Pons (tissue), 1 donor: ENCODE measurements at regions not wholly inside any gene's neighbourhood (a gene's known extent, or its start where the extent isn't known, plus 50 kb on each side); places are given as distances from the start of the nearest gene placed in this dataset.

ENCODE experiments used
- DNase-seq: peaks from one replicate; pipeline ENCODE4 v3.0.0-alpha.2; 2016; ENCODE audit warnings: low spot score

DNA sequence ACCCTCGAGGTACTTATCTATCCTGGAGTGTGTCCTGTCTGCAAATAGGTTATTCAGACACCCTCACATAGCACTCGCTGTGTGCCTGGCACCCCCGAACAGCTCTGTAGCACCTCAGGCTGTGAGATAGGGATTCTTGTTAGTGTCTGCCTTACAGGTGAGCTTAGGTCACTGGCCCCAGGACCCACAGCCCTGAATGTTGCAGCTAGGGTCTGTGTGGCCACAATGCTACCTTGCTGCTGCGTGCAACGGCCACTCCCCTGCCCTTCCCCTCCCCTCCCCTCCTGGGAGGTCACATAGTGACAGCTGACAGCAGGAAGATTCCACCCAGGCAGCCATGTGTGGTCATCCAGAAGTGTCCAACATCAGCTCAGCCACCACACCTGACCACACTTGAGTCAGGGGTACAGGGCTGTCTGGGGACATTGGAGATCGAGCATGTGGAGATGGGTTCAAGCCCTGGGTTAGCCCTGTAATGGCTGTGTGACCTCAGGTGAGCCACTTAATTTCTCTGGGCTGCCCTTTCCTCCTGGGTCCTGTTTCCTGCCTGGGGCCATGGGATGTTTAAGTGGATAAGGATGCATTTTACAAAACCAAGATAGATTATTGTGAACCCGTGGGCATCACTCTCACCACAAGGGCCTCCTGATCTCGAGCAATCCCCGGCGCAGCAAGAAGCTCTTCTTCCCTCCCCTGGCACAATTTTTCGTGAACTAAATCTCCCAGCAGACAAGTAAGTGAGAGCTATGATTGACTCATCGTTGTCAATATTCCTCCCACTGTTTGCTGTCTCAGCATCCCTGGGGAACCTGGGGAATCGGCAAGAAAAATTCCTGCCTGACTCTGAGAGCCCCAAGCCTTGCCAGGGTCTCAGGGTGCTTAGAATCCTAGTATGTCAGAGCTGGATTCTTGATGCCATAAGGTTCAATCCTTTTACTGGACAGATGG lies 208.7 kb downstream of the PTPRU start:
- DNase-seq = no peak

DNA sequence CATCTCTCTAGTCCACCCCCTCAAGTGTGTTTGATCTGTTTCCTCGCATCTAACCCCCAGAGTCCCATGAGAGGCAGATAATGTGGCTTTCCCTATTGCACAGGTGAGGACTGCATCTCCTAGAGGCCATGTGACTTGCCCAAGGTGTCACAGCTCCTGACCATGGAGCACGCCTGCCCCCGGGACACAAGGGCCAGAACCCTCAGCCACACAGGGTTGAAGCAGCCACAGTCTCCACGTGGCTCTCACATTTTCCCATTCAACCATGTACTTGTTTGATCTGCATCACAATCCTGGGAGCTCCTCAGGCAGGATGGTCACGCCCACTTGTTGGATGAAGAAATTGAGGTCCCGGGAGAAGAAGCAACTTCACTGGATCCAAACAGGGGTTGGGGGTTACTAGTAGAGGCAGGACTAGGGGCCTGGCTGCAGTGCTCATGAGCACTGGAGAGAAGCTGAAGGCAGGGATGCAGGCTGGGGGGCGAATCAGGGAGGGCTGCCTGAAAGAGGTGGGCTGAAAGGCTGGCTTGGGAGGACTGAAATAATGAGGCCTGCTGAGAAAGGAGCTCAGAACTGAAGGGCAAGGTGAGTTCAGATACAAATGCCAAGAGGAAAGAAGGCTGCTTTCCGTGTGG lies 207.9 kb downstream of the PTPRU start:
- DNase-seq = no peak

DNA sequence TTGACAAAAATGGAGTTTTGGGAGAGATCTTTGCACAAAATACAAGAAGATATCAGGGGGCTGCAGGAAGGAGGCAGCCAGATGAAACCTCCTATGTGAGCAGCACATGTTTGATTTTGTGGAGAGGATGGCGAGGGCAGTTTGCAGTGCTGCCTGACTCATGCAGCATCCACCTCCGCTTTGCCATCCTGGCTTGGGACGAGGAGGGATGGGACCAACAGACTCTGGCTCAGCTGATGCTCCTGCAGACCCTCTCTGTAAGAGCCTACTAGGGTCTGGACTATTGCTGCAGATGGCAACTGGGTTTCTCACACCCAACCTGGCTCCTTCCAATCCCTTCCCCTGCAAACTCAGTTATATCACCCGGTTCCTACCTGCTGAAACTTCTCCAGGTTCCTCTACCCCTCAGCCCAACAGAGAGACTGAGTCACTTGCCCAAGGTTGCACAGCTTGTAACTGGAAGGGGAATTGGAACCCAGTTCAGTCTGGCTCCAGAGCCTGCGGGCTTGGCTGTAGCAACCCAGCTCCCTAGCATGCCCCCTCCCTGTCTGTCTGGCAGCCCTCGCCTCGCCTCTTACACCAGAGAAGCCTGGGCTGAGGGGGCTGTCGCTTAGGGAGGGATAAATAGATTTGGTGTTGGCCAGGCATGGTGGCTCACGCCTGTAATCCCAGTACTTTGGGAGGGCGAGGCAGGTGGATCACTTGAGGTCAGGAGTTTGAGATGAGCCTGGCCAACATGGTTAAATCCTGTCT lies 205.8 kb downstream of the PTPRU start:
- DNase-seq = no peak

DNA sequence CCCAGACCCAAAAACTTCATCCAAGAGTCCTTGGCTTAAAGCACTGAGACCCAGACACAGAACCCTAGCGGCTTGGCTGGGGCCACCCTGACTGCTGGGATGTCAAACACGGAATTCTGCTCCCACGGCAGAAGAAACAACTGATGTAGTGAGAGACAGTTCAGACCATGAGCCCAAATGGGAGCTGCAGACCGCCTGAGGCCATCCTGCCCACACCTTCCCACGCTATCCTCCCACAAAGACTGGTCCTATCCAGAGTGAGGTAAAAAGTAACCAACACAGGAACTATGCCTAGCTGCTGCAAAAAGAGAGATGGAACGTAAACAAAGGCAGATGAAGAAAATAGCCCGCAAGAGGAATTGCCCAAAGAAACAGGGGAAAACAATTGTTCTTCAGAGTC lies 203.3 kb downstream of the PTPRU start:
- no peak for DNase-seq

DNA sequence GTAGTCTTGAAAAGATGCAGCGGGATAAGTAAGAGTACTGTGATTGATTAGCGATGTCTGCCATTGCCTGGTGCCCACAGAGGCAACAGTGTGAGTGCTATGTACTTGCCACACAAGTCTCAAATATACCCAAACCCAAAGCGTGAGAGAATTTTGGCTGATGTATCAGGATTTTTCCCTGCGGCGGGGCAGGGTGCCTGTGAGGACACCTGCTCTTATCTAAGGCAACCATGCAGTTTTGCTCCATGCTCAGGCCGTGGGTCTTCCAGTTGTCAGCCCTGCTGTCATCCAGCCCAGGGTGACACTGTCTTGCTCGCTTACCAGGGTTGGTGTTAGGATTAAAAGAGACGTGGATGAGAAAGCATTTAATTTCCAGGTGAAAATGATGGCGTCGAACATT lies 202.7 kb downstream of the PTPRU start:
- DNase-seq = no peak

DNA sequence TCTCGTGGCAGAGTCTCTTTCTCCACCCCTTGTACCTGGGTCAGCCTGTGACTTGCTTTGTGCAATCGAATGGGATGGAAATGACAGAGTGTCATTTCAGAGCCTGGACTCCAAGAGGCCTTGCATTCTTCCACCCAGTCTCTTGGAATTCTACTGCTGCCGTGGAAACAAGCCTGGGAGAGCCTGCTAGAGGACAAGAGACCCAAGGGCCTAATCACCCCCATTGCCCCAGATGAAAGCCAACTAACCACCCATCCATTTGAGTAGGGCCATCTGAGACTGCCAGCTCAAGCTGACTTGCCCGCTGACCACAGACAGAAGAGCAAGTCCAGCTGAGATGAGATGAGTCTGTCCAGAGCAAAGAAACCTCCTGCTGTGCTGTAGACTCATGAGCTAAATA lies 201.6 kb downstream of the PTPRU start:
- DNase-seq = no peak

DNA sequence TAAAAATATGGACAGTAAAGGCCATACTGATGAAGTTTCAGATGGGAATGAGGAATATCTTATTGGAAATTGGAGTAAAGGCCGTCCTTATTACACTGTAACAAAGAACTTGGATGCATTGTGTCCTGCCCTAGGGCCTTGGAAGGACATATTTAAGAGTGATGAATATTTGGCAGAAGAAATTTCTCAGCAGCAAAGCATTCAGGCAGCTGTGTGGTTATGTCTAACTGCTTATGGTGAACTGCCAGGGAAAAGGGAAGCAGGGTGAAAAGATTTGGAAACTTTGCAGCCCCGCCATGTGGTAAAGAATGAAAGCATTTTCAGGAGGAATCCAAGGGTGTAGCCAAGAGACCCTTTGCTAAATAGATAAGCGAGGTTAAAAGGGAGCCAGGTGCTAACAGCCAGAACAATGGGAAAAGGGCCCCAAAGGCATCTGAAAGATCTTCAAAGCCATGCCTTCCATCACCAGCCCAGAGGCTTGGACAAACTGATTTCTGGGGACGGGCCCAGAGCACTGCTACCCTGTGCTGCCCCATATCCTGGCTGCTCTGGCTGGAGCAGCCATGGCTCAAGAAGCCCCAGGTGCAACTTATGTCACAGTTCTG lies 200.0 kb downstream of the PTPRU start:
- no peak for DNase-seq

DNA sequence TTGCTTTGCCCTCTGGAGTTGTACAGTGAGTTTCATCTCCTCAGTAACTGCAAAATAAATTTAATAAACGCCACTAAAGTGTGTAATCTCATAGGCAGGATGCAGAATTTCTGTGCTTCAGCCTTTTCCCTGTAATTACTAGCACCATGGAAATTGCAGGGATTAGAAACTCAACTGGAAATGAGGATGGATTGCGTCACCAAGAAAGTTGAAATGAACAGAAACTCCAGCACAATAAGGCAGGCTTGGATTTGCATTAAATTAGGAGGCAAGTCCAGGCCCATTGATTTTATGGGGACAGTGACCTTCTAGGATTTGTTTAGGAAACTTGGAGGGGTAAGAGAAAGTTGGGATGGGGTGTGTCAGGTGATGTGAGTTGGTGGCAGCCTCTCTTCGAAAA lies 197.5 kb downstream of the PTPRU start:
- no peak for DNase-seq

DNA sequence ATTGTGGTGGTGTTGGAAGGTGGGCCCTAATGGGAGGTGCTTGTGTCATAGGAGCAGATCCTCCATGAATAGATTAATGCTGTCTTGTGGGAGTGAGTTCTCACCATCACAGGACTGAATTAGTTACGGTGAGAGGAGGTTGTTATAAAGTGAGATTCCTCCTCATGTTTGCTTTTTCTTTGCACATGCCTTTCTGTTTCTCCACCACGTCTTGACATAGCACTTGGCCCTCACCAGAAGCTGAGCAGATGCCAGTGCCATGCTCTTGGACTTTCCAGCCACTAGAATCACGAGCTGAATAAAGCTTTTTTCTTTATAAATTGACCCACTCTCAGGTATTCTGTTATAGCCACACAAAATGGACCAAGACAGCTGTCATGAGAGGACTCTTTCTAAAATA lies 194.8 kb downstream of the PTPRU start:
- no peak for DNase-seq

DNA sequence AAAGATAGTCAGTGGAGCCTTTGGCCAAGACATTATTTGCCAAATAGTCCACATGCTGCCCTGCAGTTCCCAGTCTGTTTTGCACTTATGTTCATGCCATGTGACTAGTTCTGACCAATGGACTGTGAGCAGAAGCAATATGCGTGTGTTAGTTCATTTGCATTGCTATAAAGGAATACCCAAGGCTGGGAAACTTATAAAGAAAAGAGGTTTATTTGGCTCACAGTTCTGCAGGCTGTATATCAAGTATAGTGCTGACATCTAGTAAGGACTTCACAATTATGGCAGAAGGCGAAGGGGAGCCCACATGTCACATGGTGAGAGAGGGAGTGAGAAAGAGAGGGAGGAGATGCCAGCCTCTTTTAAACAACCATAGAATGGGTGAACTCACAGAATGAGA lies 193.3 kb downstream of the PTPRU start:
- DNase-seq = no peak

DNA sequence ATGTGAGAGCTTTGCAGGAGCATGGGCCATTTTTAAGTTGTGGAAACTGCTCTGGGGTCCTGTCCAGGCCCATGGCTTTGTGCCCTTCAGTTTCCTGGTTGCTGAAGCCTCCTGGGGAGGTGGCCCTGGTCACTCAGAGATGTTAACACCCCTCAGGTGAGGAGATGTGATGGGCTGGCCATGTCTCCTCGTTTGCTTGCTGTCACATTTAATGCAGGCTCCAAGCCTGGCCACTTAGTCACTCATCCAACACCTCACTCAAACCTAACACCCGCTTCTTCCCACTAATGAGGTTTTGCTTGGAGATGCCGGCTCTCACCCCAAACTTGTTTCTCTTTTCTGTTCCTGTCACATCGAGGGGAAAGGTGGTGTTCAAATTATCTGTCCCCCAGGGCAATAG lies 192.7 kb downstream of the PTPRU start:
- no peak for DNase-seq

DNA sequence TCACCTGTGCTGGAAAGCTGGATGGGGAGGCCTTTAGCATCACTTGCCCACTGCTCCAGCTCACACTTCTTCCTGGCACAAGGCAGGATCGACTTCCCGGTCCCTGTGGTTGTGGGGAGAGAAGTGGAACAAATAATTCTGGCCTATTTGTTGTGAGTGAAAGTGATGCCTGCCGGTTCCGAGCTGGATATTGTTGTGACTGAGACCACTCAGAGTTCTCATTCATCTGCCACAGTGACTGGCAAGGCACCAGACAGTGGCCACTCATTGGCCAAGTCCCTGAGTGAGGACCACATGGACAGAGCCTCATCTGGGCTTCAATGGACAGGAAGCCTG lies 191.9 kb downstream of the PTPRU start:
- no peak for DNase-seq

DNA sequence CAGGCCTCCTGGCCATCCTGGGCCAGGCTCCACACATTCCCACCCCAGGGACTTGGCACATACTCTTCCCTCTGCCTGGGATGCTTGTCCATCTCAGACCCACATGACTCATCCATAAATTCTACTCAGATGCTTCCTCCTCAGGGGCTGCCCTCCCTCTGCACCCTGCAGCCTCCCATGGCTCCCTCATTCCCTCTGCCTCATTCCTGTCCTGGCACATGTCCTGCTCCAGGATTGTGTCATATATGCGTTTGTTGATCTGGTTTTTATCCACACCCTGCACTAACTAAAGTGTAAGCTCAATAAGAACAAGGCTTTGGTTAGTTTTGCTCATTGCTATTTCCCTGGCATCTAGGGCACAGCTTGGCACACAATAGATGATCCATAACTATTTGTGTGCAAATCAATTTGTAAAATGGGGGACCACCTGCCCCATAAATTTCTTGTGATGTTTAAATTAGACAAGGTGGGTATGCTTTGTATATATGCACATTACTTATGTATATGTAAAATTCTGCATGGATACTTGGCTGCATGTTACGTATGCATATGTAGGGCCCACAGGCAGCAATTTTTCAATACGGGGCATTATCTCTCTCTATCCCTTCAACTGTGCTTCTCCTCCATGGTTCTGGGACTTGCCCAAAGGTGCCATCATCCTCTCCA lies 191.4 kb downstream of the PTPRU start:
- DNase-seq = no peak

DNA sequence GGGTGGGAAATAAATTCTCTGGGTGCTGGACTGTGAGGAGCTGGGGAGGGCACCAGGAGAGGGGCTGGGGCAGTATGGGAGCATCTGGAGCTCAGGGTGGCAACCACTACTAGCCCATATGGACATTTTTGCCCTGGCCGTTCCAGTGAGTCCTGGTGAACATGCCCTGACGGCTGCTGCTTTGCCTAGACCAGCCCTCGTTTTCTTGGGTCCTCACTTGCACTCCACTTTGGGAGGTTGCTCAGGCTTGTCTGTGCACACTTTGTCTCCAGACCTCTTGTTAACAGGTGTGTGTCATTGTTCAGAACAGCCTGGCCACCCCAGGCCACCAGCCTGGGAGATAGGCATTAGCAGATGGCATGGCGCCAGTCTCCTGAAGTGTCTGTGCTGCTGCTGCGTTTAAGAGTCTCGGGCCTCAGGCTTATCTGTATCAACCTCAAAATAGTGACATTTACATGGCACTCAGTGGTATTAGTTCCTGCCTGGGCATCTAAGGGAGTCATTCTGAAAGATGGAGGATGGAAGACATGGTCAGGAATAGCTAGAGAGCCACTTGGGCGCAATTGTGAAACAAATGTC lies 190.5 kb downstream of the PTPRU start:
- DNase-seq = no peak

DNA sequence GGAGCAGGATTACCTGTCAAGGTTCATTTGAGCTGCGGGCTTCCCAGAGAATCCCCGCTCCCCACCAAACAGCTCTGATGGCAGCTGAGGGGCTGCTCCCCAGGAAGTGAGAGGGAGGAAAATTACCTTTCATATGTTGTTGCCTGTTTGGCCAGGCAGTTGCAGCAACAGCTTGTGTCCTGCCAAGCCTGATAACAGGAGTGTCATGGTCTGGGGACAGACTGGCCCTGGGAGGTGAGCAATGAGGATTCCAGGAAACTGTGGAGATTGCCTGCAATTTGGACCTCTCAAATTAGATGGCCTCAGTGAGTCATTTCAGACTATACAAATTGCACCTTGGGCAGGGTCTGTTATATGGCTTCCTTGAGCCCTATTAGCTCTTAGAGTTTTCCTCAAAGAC lies 189.3 kb downstream of the PTPRU start:
- no peak for DNase-seq

DNA sequence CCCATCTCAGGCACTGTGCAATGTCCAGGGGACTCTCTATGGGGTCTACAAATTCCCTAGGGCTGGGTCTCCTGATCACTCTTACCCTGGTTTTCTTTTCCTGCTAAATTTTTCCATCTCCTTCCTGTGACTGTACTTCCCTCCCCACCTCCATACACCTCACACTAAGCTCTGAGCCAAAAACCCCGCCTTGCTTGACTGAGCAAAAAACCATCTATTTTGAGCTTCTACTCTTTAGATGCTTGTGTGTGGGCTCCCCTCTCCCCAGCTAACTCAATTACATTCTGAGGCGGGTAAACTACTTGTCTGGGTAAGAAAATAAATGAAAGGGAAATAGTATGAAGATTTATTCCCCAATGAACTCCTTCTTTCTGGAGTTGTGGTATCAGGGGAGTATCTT lies 187.9 kb downstream of the PTPRU start:
- DNase-seq = no peak

DNA sequence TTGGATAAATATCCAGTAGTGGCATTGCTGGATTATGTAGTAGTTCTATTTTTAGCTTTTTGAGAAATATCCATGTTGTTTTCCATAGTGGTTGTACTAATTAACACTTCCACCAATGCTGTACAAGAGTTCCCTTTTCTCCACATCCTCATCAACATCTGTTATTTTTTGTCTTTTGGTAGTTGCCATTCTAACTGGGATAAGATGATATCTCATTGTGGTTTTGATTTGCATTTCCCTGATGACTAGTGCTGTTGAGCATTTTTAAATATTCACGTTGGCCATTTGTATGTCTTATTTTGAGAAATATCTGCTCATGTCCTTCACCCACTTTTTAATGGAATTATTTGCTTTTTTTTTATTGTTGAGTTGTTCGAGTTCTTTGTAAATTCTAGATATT lies 183.9 kb downstream of the PTPRU start:
- no peak for DNase-seq

DNA sequence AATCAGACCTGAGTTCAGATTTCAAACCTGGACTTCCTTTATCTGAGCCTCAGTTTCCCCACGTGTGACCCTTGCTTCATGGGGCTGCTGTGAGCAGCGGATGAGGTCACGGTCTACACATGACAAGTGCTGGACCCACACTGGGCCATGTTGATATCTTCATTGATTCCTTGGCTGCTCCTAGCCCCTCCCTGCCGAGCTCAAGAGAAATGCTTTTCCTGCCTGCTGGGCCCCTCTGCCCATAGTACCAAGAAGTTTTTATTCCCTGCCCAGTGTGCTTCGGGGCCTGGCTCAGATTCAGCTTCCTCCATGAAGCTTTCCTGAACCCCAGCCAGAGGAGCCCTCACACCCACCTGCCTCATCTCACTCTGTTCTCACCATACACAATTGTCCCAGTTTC lies 181.6 kb downstream of the PTPRU start:
- DNase-seq = no peak

DNA sequence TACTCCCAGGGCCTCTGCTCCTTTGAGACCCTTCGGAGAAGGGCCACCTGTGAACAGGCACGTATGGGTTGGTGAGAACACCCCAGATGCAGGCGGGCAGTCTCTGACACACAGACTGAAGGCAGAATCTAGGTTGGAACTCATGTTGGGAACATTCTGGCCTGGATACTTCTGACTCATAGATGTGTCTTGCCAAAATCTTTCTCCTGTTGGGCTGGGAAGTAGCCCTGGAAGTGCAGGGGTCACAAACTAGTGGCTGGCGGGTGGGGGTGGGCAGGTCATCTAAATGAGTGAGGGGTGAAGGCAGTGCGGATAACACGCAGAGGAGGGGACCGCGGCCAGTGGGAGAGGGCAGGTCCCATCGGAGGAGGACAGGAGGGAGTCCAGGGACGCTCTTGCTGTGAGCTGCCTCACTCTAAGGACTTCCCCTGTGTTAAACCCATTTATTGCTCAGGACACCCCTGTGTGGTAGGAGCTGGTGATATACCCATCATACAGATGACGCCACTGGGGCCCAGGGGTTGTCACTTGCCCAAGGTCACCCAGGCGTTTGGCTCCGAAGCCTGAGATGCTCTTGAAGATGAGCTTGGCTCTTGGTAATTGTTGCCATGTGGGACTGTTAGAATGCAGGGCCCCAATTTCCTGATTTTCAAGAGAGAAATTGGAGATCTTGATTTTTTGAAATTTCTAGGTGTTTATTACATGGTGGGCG lies 181.0 kb downstream of the PTPRU start:
- DNase-seq = no peak

DNA sequence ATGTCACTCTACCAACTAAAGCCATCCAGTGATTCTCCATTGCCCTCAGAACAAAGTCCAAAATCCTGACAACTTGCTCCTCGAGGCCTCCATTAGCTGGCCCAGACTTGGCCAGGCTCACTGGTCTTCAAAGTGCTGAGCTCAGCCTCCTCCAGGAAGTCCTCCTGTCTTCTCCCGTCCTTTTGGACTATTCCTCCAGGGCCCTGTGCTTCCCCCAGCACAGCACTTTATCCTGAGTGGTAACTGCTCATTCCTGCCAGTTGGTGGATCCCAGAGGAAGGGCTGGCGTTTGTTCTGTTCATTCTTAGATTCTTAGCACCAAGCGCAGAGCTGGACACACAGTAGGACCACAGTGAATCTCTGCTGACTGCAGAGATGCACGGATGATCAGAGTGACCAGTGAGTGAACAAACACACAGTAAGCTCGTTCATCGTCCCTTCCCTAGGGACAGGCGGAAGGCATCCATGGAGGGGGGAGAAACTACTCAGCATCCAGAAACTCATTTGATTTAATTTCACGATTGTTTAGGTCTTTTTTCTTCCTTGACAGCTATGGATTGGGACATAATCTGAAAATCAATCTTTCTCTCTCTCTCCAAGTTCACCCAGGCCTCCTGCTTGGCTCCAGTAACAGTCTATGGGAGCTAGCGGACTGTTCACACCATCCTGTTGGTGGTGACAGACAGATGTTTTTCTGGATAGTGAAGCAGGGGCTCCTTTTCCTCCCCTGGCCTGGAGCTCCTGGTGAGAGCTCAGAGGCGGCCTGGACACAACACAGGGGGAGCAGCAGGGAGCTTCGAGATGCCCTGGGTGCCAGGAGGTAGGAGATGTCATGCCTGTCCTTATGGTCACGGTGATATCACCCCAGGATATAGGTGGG lies 180.2 kb downstream of the PTPRU start:
- DNase-seq = no peak
